Mesendoderm (in vitro differentiated cells): ENCODE measurements at regions not wholly inside any gene's neighbourhood (a gene's known extent, or its start where the extent isn't known, plus 50 kb on each side); places are given as distances from the start of the nearest gene placed in this dataset.
A peak's percentile ranks its signal among the peaks of the same experiment; 100 is the strongest.

ENCODE experiments used
- DNase-seq: peaks from one replicate; pipeline ENCODE4 v3.0.0; 2013
- H2AK5ac ChIP-seq: 2 replicates; pipeline ENCODE4 v1.6.1; 2013; ENCODE audit warnings: low read length, inconsistent platforms
- H2BK120ac ChIP-seq: 2 replicates; pipeline ENCODE4 v1.6.1; 2013; ENCODE audit warnings: low read depth, mild to moderate bottlenecking, low read length, moderate library complexity, mixed read lengths
- H2BK15ac ChIP-seq: replicated peaks from 2 replicates; pipeline ENCODE4 v1.6.1; 2013; ENCODE audit warnings: low read depth, mild to moderate bottlenecking, moderate library complexity
- H2BK5ac ChIP-seq: 2 replicates; pipeline ENCODE4 v1.6.1; 2013; ENCODE audit warnings: low read length, inconsistent platforms
- H3K18ac ChIP-seq: 2 replicates; pipeline ENCODE4 v1.6.1; 2013; ENCODE audit warnings: mild to moderate bottlenecking, low read length, mixed read lengths
- H3K23ac ChIP-seq: one replicate; pipeline ENCODE4 v1.6.1; 2013; ENCODE audit warnings: low read length
- H3K27ac ChIP-seq: 2 replicates; pipeline ENCODE4 v1.5.1; 2013; ENCODE audit warnings: low read depth, mild to moderate bottlenecking, inconsistent platforms, low read length, moderate library complexity
- H3K27me3 ChIP-seq: 2 replicates; pipeline ENCODE4 v1.6.1; 2013; ENCODE audit warnings: low read length, control low read depth, mild to moderate bottlenecking, inconsistent platforms; ENCODE audit not compliant: insufficient read depth, poor library complexity
- H3K36me3 ChIP-seq: 2 replicates; pipeline ENCODE4 v1.6.1; 2013; ENCODE audit warnings: low read length, inconsistent platforms; ENCODE audit not compliant: control insufficient read depth, insufficient read depth
- H3K4ac ChIP-seq: one replicate; pipeline ENCODE4 v1.6.1; 2013; ENCODE audit warnings: low read depth, mild to moderate bottlenecking, low read length, moderate library complexity
- H3K4me1 ChIP-seq: 2 replicates; pipeline ENCODE4 v1.6.1; 2013; ENCODE audit warnings: low read depth, low read length, inconsistent platforms; ENCODE audit not compliant: control insufficient read depth
- H3K4me2 ChIP-seq: 2 replicates; pipeline ENCODE4 v1.6.1; 2013; ENCODE audit warnings: low read length
- H3K4me3 ChIP-seq: 2 replicates; pipeline ENCODE4 v1.5.1; 2013; ENCODE audit warnings: mild to moderate bottlenecking, low read length
- H3K56ac ChIP-seq: one replicate; pipeline ENCODE4 v1.6.1; 2013; ENCODE audit warnings: low read length
- H3K79me1 ChIP-seq: 2 replicates; pipeline ENCODE4 v1.6.1; 2013; ENCODE audit warnings: low read length, inconsistent platforms
- H3K79me2 ChIP-seq: 2 replicates; pipeline ENCODE4 v1.6.1; 2013; ENCODE audit warnings: mild to moderate bottlenecking, low read length; ENCODE audit not compliant: control insufficient read depth, insufficient read depth
- H3K9ac ChIP-seq: 2 replicates; pipeline ENCODE4 v1.6.1; 2013; ENCODE audit warnings: low read length, inconsistent platforms
- H4K5ac ChIP-seq: one replicate; pipeline ENCODE4 v1.6.1; 2013; ENCODE audit warnings: low read length
- H4K8ac ChIP-seq: one replicate; pipeline ENCODE4 v1.6.1; 2013; ENCODE audit warnings: low read depth, mild to moderate bottlenecking, control low read depth, low read length, moderate library complexity
- WGBS: extraction: QIAGEN DNeasy Blood & Tissue Kit; methylation state at CpG from one replicate; pipeline ENCODE4 v1.1.7; 2013; ENCODE audit warnings: low lambda C conversion rate, missing lambda C conversion rate; ENCODE audit not compliant: insufficient coverage; ENCODE audit errors: extremely low coverage; 5-methylcytosine and 5-hydroxymethylcytosine counted together

DNA sequence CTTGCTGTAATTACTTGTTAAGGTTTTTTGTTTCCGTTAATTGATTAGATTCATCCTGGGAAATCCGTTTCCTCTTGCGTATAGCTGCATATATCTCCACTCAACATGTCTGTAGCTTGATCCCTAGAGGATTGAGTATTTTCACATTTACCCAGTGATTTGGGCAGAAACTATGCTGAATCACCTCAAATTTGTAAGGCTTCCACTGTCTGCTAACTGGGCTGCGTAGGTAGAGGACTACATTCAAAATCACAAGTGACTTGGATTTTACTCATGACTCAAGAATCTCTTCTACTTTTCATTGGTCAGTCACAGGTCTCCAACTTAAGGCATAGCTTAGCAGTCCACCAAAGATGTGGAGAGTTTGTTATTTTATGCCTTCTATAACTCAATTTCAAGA lies 141.8 kb downstream of the POLR1F start:
- no peaks in the 10 kb centered on the region for H3K36me3 ChIP-seq
- H3K27me3 ChIP-seq = no peaks in the 10 kb centered on the region
- H3K27ac ChIP-seq = no peak overlapping the region
- H2BK5ac ChIP-seq = no peak overlapping the region
- H2BK120ac ChIP-seq = no peak overlapping the region
- H3K23ac ChIP-seq = no peak overlapping the region
- H2AK5ac ChIP-seq = no peak overlapping the region
- WGBS = no CpG with 5 or more reads among the region's 4 CpGs
- no peaks in the 10 kb centered on the region for H3K4me1 ChIP-seq
- no peak overlapping the region for H4K5ac ChIP-seq
- H3K18ac ChIP-seq = no peak overlapping the region
- H2BK15ac ChIP-seq = no peak overlapping the region
- no peak overlapping the region for H3K4ac ChIP-seq
- no peak overlapping the region for H3K4me2 ChIP-seq
- H4K8ac ChIP-seq = no peak overlapping the region
- no peak overlapping the region for H3K4me3 ChIP-seq
- no peak overlapping the region for H3K9ac ChIP-seq
- H3K79me2 ChIP-seq = no peaks in the 10 kb centered on the region
- no peaks in the 10 kb centered on the region for H3K79me1 ChIP-seq
- H3K56ac ChIP-seq = no peak overlapping the region
- DNase-seq = no peak

DNA sequence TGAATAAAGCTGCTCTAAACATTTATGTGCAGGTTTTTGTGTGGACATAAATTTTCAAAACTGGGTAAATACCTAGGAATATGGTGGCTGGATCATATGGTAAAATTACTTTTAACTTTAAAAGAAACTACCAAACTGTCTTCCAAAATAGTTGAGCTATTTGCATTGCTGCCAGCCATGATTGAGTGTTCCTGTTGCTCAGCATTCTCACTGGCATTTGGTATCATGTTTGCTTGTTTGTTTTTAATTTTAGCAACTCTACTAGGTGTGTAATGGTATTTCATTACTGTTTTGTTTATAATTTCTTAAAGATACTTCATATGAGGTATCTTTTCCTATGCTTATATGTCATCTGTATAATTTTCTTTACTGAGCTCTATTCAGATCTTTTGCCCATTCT lies 143.2 kb downstream of the POLR1F start:
- H4K5ac ChIP-seq = no peak overlapping the region
- H3K4me2 ChIP-seq = no peak overlapping the region
- H3K36me3 ChIP-seq = no peaks in the 10 kb centered on the region
- no peak overlapping the region for H4K8ac ChIP-seq
- no peak overlapping the region for H3K9ac ChIP-seq
- H3K4me3 ChIP-seq = no peak overlapping the region
- no peak overlapping the region for H2BK5ac ChIP-seq
- H3K79me1 ChIP-seq = no peaks in the 10 kb centered on the region
- no peak overlapping the region for H3K23ac ChIP-seq
- no peak overlapping the region for H2AK5ac ChIP-seq
- no peak overlapping the region for H2BK15ac ChIP-seq
- H3K27me3 ChIP-seq = no peaks in the 10 kb centered on the region
- H3K4me1 ChIP-seq = no peaks in the 10 kb centered on the region
- no peaks in the 10 kb centered on the region for H3K79me2 ChIP-seq
- no peak overlapping the region for H2BK120ac ChIP-seq
- no peak overlapping the region for H3K4ac ChIP-seq
- H3K18ac ChIP-seq = no peak overlapping the region
- no peak overlapping the region for H3K27ac ChIP-seq
- H3K56ac ChIP-seq = no peak overlapping the region
- DNase-seq = no peak

DNA sequence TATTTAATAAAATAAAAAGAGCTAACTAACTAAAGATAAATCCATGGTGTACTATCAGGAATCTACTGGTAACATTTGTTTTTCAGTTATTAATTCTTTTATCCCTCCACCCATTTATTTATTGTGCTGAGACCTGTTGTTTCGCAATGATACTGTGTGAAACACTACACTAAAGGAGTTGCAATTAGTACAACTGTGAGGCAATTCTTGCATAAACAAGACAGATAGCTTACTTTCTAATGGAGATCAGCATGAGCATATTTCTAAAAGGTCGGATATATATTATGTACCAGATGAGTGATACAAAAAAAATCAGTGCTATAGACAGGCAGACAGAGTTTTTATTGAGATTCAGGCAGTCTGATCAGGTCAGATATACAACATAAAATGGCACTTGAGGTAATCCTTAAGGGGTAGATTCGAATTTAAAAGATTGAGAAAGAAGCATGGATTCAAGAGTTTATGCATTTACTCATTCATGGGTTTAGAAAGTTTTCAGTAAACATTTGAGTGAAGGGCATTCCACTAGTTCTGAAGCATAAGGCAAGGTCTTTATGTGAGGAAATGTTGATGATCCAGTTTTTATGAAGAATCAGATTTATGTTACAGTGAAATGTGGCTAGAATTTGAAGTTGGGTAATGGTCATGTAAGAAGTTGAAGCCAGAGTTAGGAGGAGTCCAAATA lies 147.6 kb downstream of the POLR1F start:
- no peak overlapping the region for H3K9ac ChIP-seq
- no peak for DNase-seq
- H3K36me3 ChIP-seq = no peaks in the 10 kb centered on the region
- no peak overlapping the region for H3K56ac ChIP-seq
- no peak overlapping the region for H2BK15ac ChIP-seq
- H3K4ac ChIP-seq = no peak overlapping the region
- no peak overlapping the region for H2BK5ac ChIP-seq
- no peak overlapping the region for H3K27ac ChIP-seq
- H3K4me1 ChIP-seq = no peaks in the 10 kb centered on the region
- H3K4me2 ChIP-seq = no peak overlapping the region
- H4K5ac ChIP-seq = no peak overlapping the region
- H3K4me3 ChIP-seq = no peak overlapping the region
- H4K8ac ChIP-seq = no peak overlapping the region
- no peak overlapping the region for H2BK120ac ChIP-seq
- no peaks in the 10 kb centered on the region for H3K79me2 ChIP-seq
- WGBS = no CpG with 5 or more reads among the region's 3 CpGs
- H3K79me1 ChIP-seq = no peaks in the 10 kb centered on the region
- no peaks in the 10 kb centered on the region for H3K27me3 ChIP-seq
- no peak overlapping the region for H2AK5ac ChIP-seq
- H3K23ac ChIP-seq = no peak overlapping the region
- no peak overlapping the region for H3K18ac ChIP-seq

DNA sequence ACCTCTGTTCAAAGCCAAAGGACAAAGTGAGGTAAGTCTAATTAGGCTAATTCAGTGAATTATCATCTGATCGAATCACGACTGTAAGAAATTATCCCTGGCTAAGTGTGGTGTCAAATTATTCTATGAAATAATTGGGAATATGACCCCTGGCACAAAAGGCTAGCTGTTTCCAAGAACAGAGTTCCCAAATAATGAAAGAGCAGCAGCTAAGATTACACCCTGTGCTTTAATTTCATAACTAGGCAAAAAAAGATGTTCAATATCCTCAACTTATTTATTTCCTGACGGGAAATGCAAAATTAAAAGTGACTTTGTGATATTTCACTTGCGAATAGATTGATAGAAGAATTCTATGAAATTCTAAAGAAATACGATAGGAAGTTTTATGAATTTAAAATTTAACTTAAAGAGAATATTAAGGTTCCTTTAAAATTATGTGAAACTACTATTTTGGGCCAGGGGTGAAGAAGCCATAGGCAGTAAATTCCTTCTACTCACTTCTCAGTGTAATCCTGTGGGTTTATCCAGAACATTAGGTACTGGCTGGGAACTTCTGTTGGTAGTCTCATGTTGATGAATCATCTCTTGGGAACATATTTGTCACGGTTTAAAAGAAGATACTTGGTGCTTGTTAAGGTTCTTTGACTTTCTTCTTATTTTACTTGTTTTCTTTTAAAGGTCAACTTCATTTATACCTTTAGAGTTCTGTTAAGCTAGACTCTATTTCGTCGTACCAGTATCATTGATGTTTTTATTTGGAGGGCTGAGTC lies 148.5 kb downstream of the POLR1F start:
- no peak overlapping the region for H3K9ac ChIP-seq
- H3K4me1 ChIP-seq = no peaks in the 10 kb centered on the region
- no peak overlapping the region for H3K27ac ChIP-seq
- H3K36me3 ChIP-seq = no peaks in the 10 kb centered on the region
- H3K56ac ChIP-seq = no peak overlapping the region
- no peak overlapping the region for H3K23ac ChIP-seq
- H2AK5ac ChIP-seq = no peak overlapping the region
- no peaks in the 10 kb centered on the region for H3K79me2 ChIP-seq
- H3K4me3 ChIP-seq = no peak overlapping the region
- no peak overlapping the region for H3K18ac ChIP-seq
- H4K5ac ChIP-seq = no peak overlapping the region
- no peaks in the 10 kb centered on the region for H3K79me1 ChIP-seq
- no peaks in the 10 kb centered on the region for H3K27me3 ChIP-seq
- H3K4ac ChIP-seq = no peak overlapping the region
- H4K8ac ChIP-seq = no peak overlapping the region
- peak; percentile 12 for DNase-seq
- 100% methylated on average over 1 of the region's 8 CpGs for WGBS
- no peak overlapping the region for H2BK120ac ChIP-seq
- H3K4me2 ChIP-seq = no peak overlapping the region
- H2BK15ac ChIP-seq = no peak overlapping the region
- H2BK5ac ChIP-seq = no peak overlapping the region

DNA sequence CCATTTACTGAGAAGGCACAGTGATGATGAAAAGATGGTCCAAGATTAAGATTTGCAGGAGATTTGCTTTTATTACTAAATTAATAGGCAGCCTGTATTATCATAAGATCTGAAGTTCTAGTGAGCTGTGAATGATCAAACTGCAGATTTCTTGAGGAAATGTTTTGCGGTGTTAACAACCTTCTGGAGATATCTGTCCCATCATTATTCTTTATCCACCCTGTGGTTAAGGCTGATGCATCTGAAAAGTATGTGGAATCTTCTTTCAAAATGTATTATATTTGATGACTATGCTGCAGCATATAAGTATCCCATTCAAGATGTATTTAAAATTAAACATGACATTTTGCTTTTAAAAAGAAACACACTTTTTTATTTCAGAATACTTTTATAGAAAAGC lies 150.3 kb downstream of the POLR1F start:
- WGBS = no CpG with 5 or more reads among the region's 1 CpG
- H3K4me1 ChIP-seq = no peaks in the 10 kb centered on the region
- no peaks in the 10 kb centered on the region for H3K27me3 ChIP-seq
- no peak overlapping the region for H2AK5ac ChIP-seq
- H4K5ac ChIP-seq = no peak overlapping the region
- no peak for DNase-seq
- no peaks in the 10 kb centered on the region for H3K79me1 ChIP-seq
- no peak overlapping the region for H3K4me2 ChIP-seq
- H3K9ac ChIP-seq = no peak overlapping the region
- H2BK5ac ChIP-seq = no peak overlapping the region
- no peak overlapping the region for H3K4me3 ChIP-seq
- no peak overlapping the region for H4K8ac ChIP-seq
- H3K23ac ChIP-seq = no peak overlapping the region
- no peak overlapping the region for H3K18ac ChIP-seq
- H3K36me3 ChIP-seq = no peaks in the 10 kb centered on the region
- no peak overlapping the region for H3K4ac ChIP-seq
- no peak overlapping the region for H2BK120ac ChIP-seq
- no peak overlapping the region for H3K56ac ChIP-seq
- H2BK15ac ChIP-seq = no peak overlapping the region
- H3K27ac ChIP-seq = no peak overlapping the region
- H3K79me2 ChIP-seq = no peaks in the 10 kb centered on the region
